ENCODE measurements at regions not wholly inside any gene's neighbourhood (a gene's known extent, or its start where the extent isn't known, plus 50 kb on each side); places are given as distances from the start of the nearest gene placed in this dataset.
A peak's percentile ranks its signal among the peaks of the same experiment; 100 is the strongest.

- no peak overlapping the region for H3K27ac ChIP-seq (ENCODE audit: low read length)
Observed at GRCh38 chr4:181475781-181476507, 767.3 kb upstream of the TENM3 start.

GRCh38 chr4:181476508-181476890 is 766.7 kb upstream of the TENM3 start:
- H3K27ac ChIP-seq (ENCODE audit: low read length) = no peak overlapping the region
- H3K27me3 ChIP-seq (ENCODE audit: insufficient read depth, low read length) = no peaks in the 10 kb centered on the region

More at GRCh38 chr4:181475781-181476507, 767.3 kb upstream of the TENM3 start:
- Histone ChIP-seq H3K9me3 (ENCODE audit: insufficient read depth, low read depth, low read length) (no peaks in the 10 kb centered on the region), H3K4me3 (ENCODE audit: low read length) (peak overlapping the region; percentile 21; the same call in 1 of the 2 replicates), H3K9ac (ENCODE audit: low read depth, low read length) (no peak overlapping the region), H3K36me3 (ENCODE audit: insufficient read depth, low read depth, low read length) (no peaks in the 10 kb centered on the region), H3K27me3 (ENCODE audit: insufficient read depth, low read length) (no peaks in the 10 kb centered on the region), H3K4me1 (ENCODE audit: insufficient read depth, low read length) (peaks cover 35% of the 10 kb centered on the region; the same call in 1 of the 2 replicates)

GRCh38 chr4:181477591-181477990 is 765.6 kb upstream of the TENM3 start:
- no peak overlapping the region for H3K27ac ChIP-seq (ENCODE audit: low read length)
- no peaks in the 10 kb centered on the region for H3K9me3 ChIP-seq (ENCODE audit: insufficient read depth, low read depth, low read length)
- no peak overlapping the region for H3K4me3 ChIP-seq (ENCODE audit: low read length)
- peaks cover 35% of the 10 kb centered on the region; the same call in 1 of the 2 replicates for H3K4me1 ChIP-seq (ENCODE audit: insufficient read depth, low read length)
- no peaks in the 10 kb centered on the region for H3K27me3 ChIP-seq (ENCODE audit: insufficient read depth, low read length)
- H3K9ac ChIP-seq (ENCODE audit: low read depth, low read length) = no peak overlapping the region
- H3K36me3 ChIP-seq (ENCODE audit: insufficient read depth, low read depth, low read length) = no peaks in the 10 kb centered on the region

More at GRCh38 chr4:181476508-181476890, 766.7 kb upstream of the TENM3 start:
- H3K36me3 ChIP-seq (ENCODE audit: insufficient read depth, low read depth, low read length) = no peaks in the 10 kb centered on the region
- no peak overlapping the region for H3K9ac ChIP-seq (ENCODE audit: low read depth, low read length)
- H3K4me1 ChIP-seq (ENCODE audit: insufficient read depth, low read length) = peaks cover 35% of the 10 kb centered on the region; the same call in 1 of the 2 replicates
- H3K9me3 ChIP-seq (ENCODE audit: insufficient read depth, low read depth, low read length) = no peaks in the 10 kb centered on the region
- H3K4me3 ChIP-seq (ENCODE audit: low read length) = no peak overlapping the region

GRCh38 chr4:181478656-181479055 is 764.5 kb upstream of the TENM3 start:
- H3K9ac ChIP-seq (ENCODE audit: low read depth, low read length) = peak overlapping the region; percentile 10; the same call in 1 of the 2 replicates
- H3K27me3 ChIP-seq (ENCODE audit: insufficient read depth, low read length) = no peaks in the 10 kb centered on the region
- no peak overlapping the region; the same call in 1 of the 2 replicates for H3K4me3 ChIP-seq (ENCODE audit: low read length)
- no peaks in the 10 kb centered on the region for H3K36me3 ChIP-seq (ENCODE audit: insufficient read depth, low read depth, low read length)
- H3K27ac ChIP-seq (ENCODE audit: low read length) = no peak overlapping the region
- H3K9me3 ChIP-seq (ENCODE audit: insufficient read depth, low read depth, low read length) = no peaks in the 10 kb centered on the region
- peaks cover 36% of the 10 kb centered on the region; the same call in 1 of the 2 replicates for H3K4me1 ChIP-seq (ENCODE audit: insufficient read depth, low read length)

- H3K27me3 ChIP-seq (ENCODE audit: insufficient read depth, low read length) = no peaks in the 10 kb centered on the region
- no peaks in the 10 kb centered on the region for H3K9me3 ChIP-seq (ENCODE audit: insufficient read depth, low read depth, low read length)
- no peaks in the 10 kb centered on the region for H3K36me3 ChIP-seq (ENCODE audit: insufficient read depth, low read depth, low read length)
- H3K4me1 ChIP-seq (ENCODE audit: insufficient read depth, low read length) = peaks cover 41% of the 10 kb centered on the region; the same call in 1 of the 2 replicates
- H3K9ac ChIP-seq (ENCODE audit: low read depth, low read length) = no peak overlapping the region
- H3K27ac ChIP-seq (ENCODE audit: low read length) = no peak overlapping the region
- no peak overlapping the region; the same call in 1 of the 2 replicates for H3K4me3 ChIP-seq (ENCODE audit: low read length)
Observed at GRCh38 chr4:181479141-181479540, 764.1 kb upstream of the TENM3 start.

GRCh38 chr4:181484396-181484795 is 758.8 kb upstream of the TENM3 start:
- no peak overlapping the region for H3K27ac ChIP-seq (ENCODE audit: low read length)
- H3K27me3 ChIP-seq (ENCODE audit: insufficient read depth, low read length) = no peaks in the 10 kb centered on the region
- no peak overlapping the region for H3K9ac ChIP-seq (ENCODE audit: low read depth, low read length)
- peaks cover 14% of the 10 kb centered on the region; the same call in 1 of the 2 replicates for H3K4me1 ChIP-seq (ENCODE audit: insufficient read depth, low read length)
- H3K9me3 ChIP-seq (ENCODE audit: insufficient read depth, low read depth, low read length) = no peaks in the 10 kb centered on the region
- H3K36me3 ChIP-seq (ENCODE audit: insufficient read depth, low read depth, low read length) = no peaks in the 10 kb centered on the region
- H3K4me3 ChIP-seq (ENCODE audit: low read length) = no peak overlapping the region

GRCh38 chr4:181488926-181489325 is 754.3 kb upstream of the TENM3 start:
- Histone ChIP-seq H3K4me1 (ENCODE audit: insufficient read depth, low read length) (peaks cover 6% of the 10 kb centered on the region; the same call in 1 of the 2 replicates), H3K9me3 (ENCODE audit: insufficient read depth, low read depth, low read length) (no peaks in the 10 kb centered on the region), H3K27ac (ENCODE audit: low read length) (no peak overlapping the region), H3K4me3 (ENCODE audit: low read length) (no peak overlapping the region), H3K36me3 (ENCODE audit: insufficient read depth, low read depth, low read length) (no peaks in the 10 kb centered on the region), H3K27me3 (ENCODE audit: insufficient read depth, low read length) (no peaks in the 10 kb centered on the region), H3K9ac (ENCODE audit: low read depth, low read length) (no peak overlapping the region)

- no peaks in the 10 kb centered on the region; the same call in 1 of the 2 replicates for H3K4me1 ChIP-seq (ENCODE audit: insufficient read depth, low read length)
- no peak overlapping the region for H3K27ac ChIP-seq (ENCODE audit: low read length)
- no peak overlapping the region for H3K9ac ChIP-seq (ENCODE audit: low read depth, low read length)
- no peaks in the 10 kb centered on the region for H3K27me3 ChIP-seq (ENCODE audit: insufficient read depth, low read length)
- H3K9me3 ChIP-seq (ENCODE audit: insufficient read depth, low read depth, low read length) = no peaks in the 10 kb centered on the region
- no peaks in the 10 kb centered on the region for H3K36me3 ChIP-seq (ENCODE audit: insufficient read depth, low read depth, low read length)
- H3K4me3 ChIP-seq (ENCODE audit: low read length) = no peak overlapping the region
Observed at GRCh38 chr4:181498148-181498547, 745.1 kb upstream of the TENM3 start.

- Histone ChIP-seq H3K9me3 (ENCODE audit: insufficient read depth, low read depth, low read length) (no peaks in the 10 kb centered on the region), H3K27ac (ENCODE audit: low read length) (no peak overlapping the region), H3K4me1 (ENCODE audit: insufficient read depth, low read length) (peaks cover 7% of the 10 kb centered on the region; the same call in 1 of the 2 replicates), H3K9ac (ENCODE audit: low read depth, low read length) (no peak overlapping the region), H3K36me3 (ENCODE audit: insufficient read depth, low read depth, low read length) (no peaks in the 10 kb centered on the region), H3K27me3 (ENCODE audit: insufficient read depth, low read length) (no peaks in the 10 kb centered on the region), H3K4me3 (ENCODE audit: low read length) (no peak overlapping the region)
Observed at GRCh38 chr4:181502611-181503010, 740.6 kb upstream of the TENM3 start.

GRCh38 chr4:181503687-181504390 is 739.4 kb upstream of the TENM3 start:
- Histone ChIP-seq H3K4me3 (ENCODE audit: low read length) (no peak overlapping the region), H3K4me1 (ENCODE audit: insufficient read depth, low read length) (peaks cover 7% of the 10 kb centered on the region; the same call in 1 of the 2 replicates), H3K27me3 (ENCODE audit: insufficient read depth, low read length) (no peaks in the 10 kb centered on the region), H3K9ac (ENCODE audit: low read depth, low read length) (no peak overlapping the region), H3K36me3 (ENCODE audit: insufficient read depth, low read depth, low read length) (no peaks in the 10 kb centered on the region), H3K9me3 (ENCODE audit: insufficient read depth, low read depth, low read length) (no peaks in the 10 kb centered on the region), H3K27ac (ENCODE audit: low read length) (no peak overlapping the region)

GRCh38 chr4:181504924-181505323 is 738.3 kb upstream of the TENM3 start:
- Histone ChIP-seq H3K9me3 (ENCODE audit: insufficient read depth, low read depth, low read length) (no peaks in the 10 kb centered on the region), H3K27me3 (ENCODE audit: insufficient read depth, low read length) (no peaks in the 10 kb centered on the region), H3K9ac (ENCODE audit: low read depth, low read length) (no peak overlapping the region), H3K27ac (ENCODE audit: low read length) (no peak overlapping the region), H3K36me3 (ENCODE audit: insufficient read depth, low read depth, low read length) (no peaks in the 10 kb centered on the region), H3K4me1 (ENCODE audit: insufficient read depth, low read length) (peaks cover 7% of the 10 kb centered on the region; the same call in 1 of the 2 replicates), H3K4me3 (ENCODE audit: low read length) (no peak overlapping the region)

Data from iPS-20b (cell line).